Astrocyte (in vitro differentiated cells and primary cell): ENCODE measurements at regions not wholly inside any gene's neighbourhood (a gene's known extent, or its start where the extent isn't known, plus 50 kb on each side); places are given as distances from the start of the nearest gene placed in this dataset.

Source experiments
- CTCF ChIP-seq: IDR thresholded peaks from 2 replicates; pipeline ENCODE4 v1.5.1; 2011; ENCODE audit warnings: low read depth, mild to moderate bottlenecking, inconsistent platforms, low read length, moderate library complexity; ENCODE audit not compliant: insufficient read depth
- EZH2 ChIP-seq: IDR thresholded peaks from 2 replicates; pipeline ENCODE4 v1.6.1; 2012; ENCODE audit warnings: mild to moderate bottlenecking, low read length, inconsistent platforms; ENCODE audit not compliant: insufficient read depth

- TF ChIP-seq CTCF, result no peak
- TF ChIP-seq EZH2, result no peak
Measured at GRCh38 chr3:68315546-68315945, 616.8 kb downstream of the TAFA4 start.
